CD4-positive, alpha-beta T cell (primary cell): ENCODE measurements at regions not wholly inside any gene's neighbourhood (a gene's known extent, or its start where the extent isn't known, plus 50 kb on each side); places are given as distances from the start of the nearest gene placed in this dataset.

ENCODE experiments used
- ATAC-seq: fragments of 200-7000 bp; cut with Tn5 transposase; one replicate; pipeline ENCODE4 v1.10.0; 2022; ENCODE audit warnings: mild to moderate bottlenecking; ENCODE audit not compliant: poor library complexity
- CTCF ChIA-PET: fragments of 350-600 bp; sonication (Branson Sonifier 250); formaldehyde crosslinking; loops from one replicate; lab custom pipeline; 2021; ENCODE audit warnings: antibody characterized with exemption, inconsistent platforms; lab: Charles Lee
- POLR2A ChIA-PET: fragments of 350-600 bp; sonication (Branson Sonifier 250); formaldehyde crosslinking; loops from one replicate; lab custom pipeline; 2021; ENCODE audit warnings: antibody characterized with exemption, inconsistent platforms; lab: Charles Lee
- DNase-seq, 14 experiments: peaks; one replicate each; pipeline ENCODE4 v3.0.0-alpha.2; 2013 to 2020; ENCODE audit warnings: mixed read lengths in 2 of 14
- H3K27ac ChIP-seq, 2 donors: one replicate each; pipeline versions ENCODE4 v1.5.1 to v1.7.0; 2013; ENCODE audit warnings: low read length in 2 of 2, low read depth in 1 of 2, mild to moderate bottlenecking in 1 of 2
- H3K27me3 ChIP-seq, 2 experiments: 1 replicate in 1 of 2; 2 replicates in 1 of 2; pipeline versions ENCODE4 v1.6.1 to v1.7.0; 2013; ENCODE audit warnings: low read length in 2 of 2, control low read depth in 1 of 2, mild to moderate bottlenecking in 1 of 2, moderate library complexity in 1 of 2; ENCODE audit not compliant: insufficient read depth in 2 of 2, control insufficient read depth in 1 of 2
- H3K36me3 ChIP-seq: one replicate; pipeline ENCODE4 v1.6.1; 2013; ENCODE audit warnings: low read length, control low read depth; ENCODE audit not compliant: insufficient read depth
- H3K4me1 ChIP-seq: one replicate; pipeline ENCODE4 v1.6.1; 2013; ENCODE audit warnings: low read length, control low read depth; ENCODE audit not compliant: insufficient read depth
- H3K4me3 ChIP-seq: one replicate; pipeline ENCODE4 v1.5.1; 2013; ENCODE audit warnings: mild to moderate bottlenecking, low read length, moderate library complexity
- H3K9me3 ChIP-seq, 2 experiments: 1 replicate in 1 of 2; 2 replicates in 1 of 2; pipeline versions ENCODE4 v1.6.1 to v1.7.0; 2013; ENCODE audit warnings: low read length in 2 of 2, mild to moderate bottlenecking in 2 of 2, control low read depth in 1 of 2, moderate library complexity in 1 of 2; ENCODE audit not compliant: control insufficient read depth in 1 of 2, insufficient read depth in 1 of 2
- H3K27ac Mint-ChIP-seq: one replicate; pipeline ENCODE4 v1.8.0; 2020; ENCODE audit warnings: mixed read lengths
- H3K27me3 Mint-ChIP-seq: one replicate; pipeline ENCODE4 v1.8.0; 2021; ENCODE audit warnings: mixed read lengths
- H3K36me3 Mint-ChIP-seq: one replicate; pipeline ENCODE4 v1.8.0; 2021; ENCODE audit warnings: low read depth, mixed read lengths
- H3K4me1 Mint-ChIP-seq: one replicate; pipeline ENCODE4 v1.8.0; 2021; ENCODE audit warnings: low read depth, mixed read lengths
- H3K4me3 Mint-ChIP-seq: one replicate; pipeline ENCODE4 v1.8.0; 2020; ENCODE audit warnings: mild to moderate bottlenecking, mixed read lengths
- H3K9me3 Mint-ChIP-seq: one replicate; pipeline ENCODE4 v1.8.0; 2020; ENCODE audit warnings: mixed read lengths
- intact Hi-C, 2 experiments: fragments of 100-400 bp; cut with DNase I in 1 of 2; cut with micrococcal nuclease in 1 of 2; formaldehyde crosslinking; loops; one replicate each; pipeline versions ENCODE4 v1.15.1 to v1.9.0; 2023 to 2025; cut with DNase I, micrococcal nuclease
- TF ChIP-seq, protein P1 (sequence below): fragments of 200-600 bp; IDR thresholded peaks from one replicate; pipeline ENCODE4 v1.8.0; 2022; ENCODE audit warnings: antibody characterized with exemption, mild to moderate bottlenecking

DNA sequence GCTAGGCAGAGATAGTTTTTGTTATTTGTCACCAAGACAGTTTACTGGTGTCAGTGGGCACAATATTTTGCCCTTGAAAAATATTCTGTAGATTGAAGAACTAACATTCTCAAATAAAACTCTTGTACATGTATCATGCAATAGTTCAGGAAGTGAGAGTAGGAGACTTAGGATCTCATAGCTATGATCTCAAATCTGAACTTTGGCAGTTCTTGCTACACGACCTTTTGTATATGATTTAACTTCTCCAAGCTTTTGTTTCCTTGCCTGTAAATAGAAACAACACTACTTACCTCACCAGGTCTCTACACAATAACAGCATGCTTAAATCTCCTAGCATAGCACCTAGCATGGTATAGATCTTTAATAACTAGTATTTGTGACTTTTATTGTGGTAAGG lies 219.9 kb downstream of the ICOS start:
- CTCF ChIA-PET, result no interaction called here

DNA sequence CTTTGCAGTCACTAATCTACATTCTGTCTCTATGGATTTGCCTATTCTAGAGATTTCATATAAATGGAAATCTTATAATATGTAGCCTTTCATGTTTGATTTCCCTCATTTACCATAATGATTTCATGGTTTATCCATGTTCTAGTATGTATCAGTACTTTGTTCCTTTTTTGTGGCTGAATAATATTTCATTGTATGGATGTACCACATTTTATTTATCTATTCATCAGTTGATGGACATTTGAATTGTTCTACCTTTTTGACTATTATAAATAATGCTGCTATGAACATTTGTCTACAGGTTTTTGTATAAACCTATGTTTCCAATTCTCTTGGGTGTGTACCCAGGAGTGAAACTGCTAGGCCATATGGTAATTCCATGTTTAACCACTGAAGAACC lies 221.1 kb downstream of the ICOS start:
- Histone ChIP-seq H3K4me3 (no peak overlapping the region), H3K27me3 (peaks cover 0 to 4% of the 10 kb centered on the region in 2 experiments), H3K36me3 (no peaks in the 10 kb centered on the region), H3K9me3 (no peaks in the 10 kb centered on the region), H3K27ac (no peak overlapping the region), H3K4me1 (no peaks in the 10 kb centered on the region)
- ChIA-PET POLR2A (no interaction called here), CTCF (no interaction called here)
- Mint-ChIP-seq H3K27ac (no peak overlapping the region), H3K9me3 (no peaks in the 10 kb centered on the region), H3K27me3 (peaks cover 5% of the 10 kb centered on the region), H3K4me1 (no peaks in the 10 kb centered on the region), H3K36me3 (no peaks in the 10 kb centered on the region), H3K4me3 (no peak overlapping the region)
- intact Hi-C loops, result no loop called here
- DNase-seq (no peak), ATAC-seq (no peak)
- TF ChIP-seq, protein P1, sequence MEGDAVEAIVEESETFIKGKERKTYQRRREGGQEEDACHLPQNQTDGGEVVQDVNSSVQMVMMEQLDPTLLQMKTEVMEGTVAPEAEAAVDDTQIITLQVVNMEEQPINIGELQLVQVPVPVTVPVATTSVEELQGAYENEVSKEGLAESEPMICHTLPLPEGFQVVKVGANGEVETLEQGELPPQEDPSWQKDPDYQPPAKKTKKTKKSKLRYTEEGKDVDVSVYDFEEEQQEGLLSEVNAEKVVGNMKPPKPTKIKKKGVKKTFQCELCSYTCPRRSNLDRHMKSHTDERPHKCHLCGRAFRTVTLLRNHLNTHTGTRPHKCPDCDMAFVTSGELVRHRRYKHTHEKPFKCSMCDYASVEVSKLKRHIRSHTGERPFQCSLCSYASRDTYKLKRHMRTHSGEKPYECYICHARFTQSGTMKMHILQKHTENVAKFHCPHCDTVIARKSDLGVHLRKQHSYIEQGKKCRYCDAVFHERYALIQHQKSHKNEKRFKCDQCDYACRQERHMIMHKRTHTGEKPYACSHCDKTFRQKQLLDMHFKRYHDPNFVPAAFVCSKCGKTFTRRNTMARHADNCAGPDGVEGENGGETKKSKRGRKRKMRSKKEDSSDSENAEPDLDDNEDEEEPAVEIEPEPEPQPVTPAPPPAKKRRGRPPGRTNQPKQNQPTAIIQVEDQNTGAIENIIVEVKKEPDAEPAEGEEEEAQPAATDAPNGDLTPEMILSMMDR, result no peak

More for the DNA sequence above, 219.9 kb downstream of the ICOS start:
- no peaks in the 10 kb centered on the region for H3K9me3 Mint-ChIP-seq
- Histone ChIP-seq H3K36me3 (no peaks in the 10 kb centered on the region), H3K9me3 (no peaks in the 10 kb centered on the region), H3K27ac (no peak overlapping the region), H3K4me3 (no peak overlapping the region), H3K27me3 (peaks cover 0 to 4% of the 10 kb centered on the region in 2 experiments), H3K4me1 (no peaks in the 10 kb centered on the region)
- no peaks in the 10 kb centered on the region for H3K4me1 Mint-ChIP-seq
- no peaks in the 10 kb centered on the region for H3K36me3 Mint-ChIP-seq
- ATAC-seq, result no peak
- H3K27ac Mint-ChIP-seq, result no peak overlapping the region
- H3K4me3 Mint-ChIP-seq, result no peak overlapping the region
- POLR2A ChIA-PET, result no interaction called here
- peaks cover 6% of the 10 kb centered on the region for H3K27me3 Mint-ChIP-seq
- TF ChIP-seq, protein P1, result no peak
- intact Hi-C loops, result no loop called here
- no peak for DNase-seq

DNA sequence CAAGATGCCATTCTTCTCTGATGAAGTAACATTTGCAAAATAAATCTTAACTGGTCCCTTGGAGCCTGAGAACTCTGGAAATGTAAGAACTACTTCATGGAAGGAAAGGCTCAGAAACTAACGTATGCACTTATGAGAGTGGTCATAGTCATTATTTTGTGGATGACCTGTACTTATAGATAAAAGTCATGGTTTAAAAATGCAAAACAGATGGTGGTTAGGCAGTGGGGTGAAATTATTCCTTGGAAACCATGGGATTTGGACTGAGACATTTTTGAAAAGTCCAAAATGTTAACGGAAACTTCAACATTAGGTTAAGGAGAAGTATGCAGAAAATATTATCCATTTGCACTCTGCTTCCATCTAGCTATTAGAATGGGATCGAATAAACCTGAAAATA lies 223.0 kb downstream of the ICOS start:
- Histone ChIP-seq H3K9me3 (no peaks in the 10 kb centered on the region), H3K27ac (no peak overlapping the region), H3K36me3 (no peaks in the 10 kb centered on the region), H3K4me1 (no peaks in the 10 kb centered on the region), H3K4me3 (no peak overlapping the region), H3K27me3 (peaks cover 0 to 4% of the 10 kb centered on the region in 2 experiments)
- H3K36me3 Mint-ChIP-seq, result no peaks in the 10 kb centered on the region
- no peak overlapping the region for H3K4me3 Mint-ChIP-seq
- ATAC-seq (no peak), DNase-seq (no peak)
- H3K4me1 Mint-ChIP-seq, result no peaks in the 10 kb centered on the region
- TF ChIP-seq, protein P1, result no peak
- H3K27me3 Mint-ChIP-seq, result peaks cover 5% of the 10 kb centered on the region
- no peaks in the 10 kb centered on the region for H3K9me3 Mint-ChIP-seq
- intact Hi-C loops, result no loop called here
- CTCF ChIA-PET, result interaction anchor here (2.0 kb wide), 1 partner anchor 18 kb away, joined by 7 read pairs; no protein-coding TSS in a partner anchor
- POLR2A ChIA-PET, result no interaction called here
- no peak overlapping the region for H3K27ac Mint-ChIP-seq
